Right lobe of liver (tissue), 4 donors: ENCODE measurements at regions not wholly inside any gene's neighbourhood (a gene's known extent, or its start where the extent isn't known, plus 50 kb on each side); places are given as distances from the start of the nearest gene placed in this dataset.

Experiments
- POLR2A ChIP-seq: fragments of 450-650 bp; IDR thresholded peaks from one replicate; pipeline ENCODE4 v1.6.1; 2017; ENCODE audit warnings: antibody characterized with exemption, mild to moderate bottlenecking
- TF ChIP-seq, protein P1 (sequence below), 4 donors: fragments of 200-600 bp in 3 of 4; fragments of 450-650 bp in 1 of 4; IDR thresholded peaks; one replicate each; pipeline versions ENCODE4 v1.5.1 to v1.8.0; 2016 to 2022; ENCODE audit warnings: antibody characterized with exemption in 4 of 4, mild to moderate bottlenecking in 2 of 4
- donor health status: DM: no; HTN: no; CAD: no.
- donor health status: DM: no; HTN: no; CAD: no.
- donor health status: DM: no; HTN: yes; CAD: no.

DNA sequence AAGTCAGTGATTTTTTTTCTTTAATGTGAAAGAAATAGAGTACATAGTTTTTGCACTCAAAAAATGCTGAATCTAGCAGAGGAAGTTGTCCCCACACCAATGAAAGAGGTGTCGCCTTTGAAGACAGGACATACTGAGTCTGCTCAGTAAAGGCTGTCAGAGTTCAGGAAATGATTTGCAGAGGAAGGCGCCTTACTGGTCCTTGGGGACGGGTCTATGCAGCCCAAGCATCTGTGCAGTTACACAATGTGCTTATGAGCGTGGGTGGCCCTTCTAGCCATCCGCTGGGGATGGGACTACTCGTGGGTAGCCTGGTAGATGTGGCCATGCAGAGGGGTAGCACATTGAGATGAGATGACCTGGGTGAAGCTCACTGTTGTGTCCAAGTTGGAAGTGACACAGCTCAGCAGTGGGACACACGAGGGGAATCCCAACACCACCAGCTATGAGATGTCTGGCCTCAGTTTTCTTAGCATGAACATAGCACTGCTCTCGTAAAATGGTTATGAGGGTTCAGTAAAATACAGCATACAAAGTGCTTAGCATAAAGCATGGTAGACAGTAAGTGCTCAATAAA is 116.5 kb upstream of the RBPJ start:
- TF ChIP-seq, protein P1, sequence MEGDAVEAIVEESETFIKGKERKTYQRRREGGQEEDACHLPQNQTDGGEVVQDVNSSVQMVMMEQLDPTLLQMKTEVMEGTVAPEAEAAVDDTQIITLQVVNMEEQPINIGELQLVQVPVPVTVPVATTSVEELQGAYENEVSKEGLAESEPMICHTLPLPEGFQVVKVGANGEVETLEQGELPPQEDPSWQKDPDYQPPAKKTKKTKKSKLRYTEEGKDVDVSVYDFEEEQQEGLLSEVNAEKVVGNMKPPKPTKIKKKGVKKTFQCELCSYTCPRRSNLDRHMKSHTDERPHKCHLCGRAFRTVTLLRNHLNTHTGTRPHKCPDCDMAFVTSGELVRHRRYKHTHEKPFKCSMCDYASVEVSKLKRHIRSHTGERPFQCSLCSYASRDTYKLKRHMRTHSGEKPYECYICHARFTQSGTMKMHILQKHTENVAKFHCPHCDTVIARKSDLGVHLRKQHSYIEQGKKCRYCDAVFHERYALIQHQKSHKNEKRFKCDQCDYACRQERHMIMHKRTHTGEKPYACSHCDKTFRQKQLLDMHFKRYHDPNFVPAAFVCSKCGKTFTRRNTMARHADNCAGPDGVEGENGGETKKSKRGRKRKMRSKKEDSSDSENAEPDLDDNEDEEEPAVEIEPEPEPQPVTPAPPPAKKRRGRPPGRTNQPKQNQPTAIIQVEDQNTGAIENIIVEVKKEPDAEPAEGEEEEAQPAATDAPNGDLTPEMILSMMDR (IDR thresholded peaks at IDR 0.05): no peak
- TF ChIP-seq POLR2A: no peak
